ENCODE measurements at regions not wholly inside any gene's neighbourhood (a gene's known extent, or its start where the extent isn't known, plus 50 kb on each side); places are given as distances from the start of the nearest gene placed in this dataset.

- no peaks in the 10 kb centered on the region for H3K9me3 ChIP-seq (ENCODE audit: control insufficient read depth, insufficient read depth, low read depth, low read length)
- TF ChIP-seq ZNF211 (tag by site-specific recombination; IDR thresholded peaks at IDR 0.05; ENCODE audit: low read depth): no peak
- TF ChIP-seq ZNF529 (tag by site-specific recombination; IDR thresholded peaks at IDR 0.05; ENCODE audit: insufficient replicate concordance): no peak
- TF ChIP-seq ZNF19 (tag by site-specific recombination; IDR thresholded peaks at IDR 0.05; ENCODE audit: low read depth): no peak
- no peak for TF ChIP-seq GLIS1 (tag by site-specific recombination; IDR thresholded peaks at IDR 0.05)
- TF ChIP-seq ZNF394 (tag by site-specific recombination; IDR thresholded peaks at IDR 0.05; ENCODE audit: borderline replicate concordance): no peak
- TF ChIP-seq ZNF521 (tag by site-specific recombination; IDR thresholded peaks at IDR 0.05): no peak
- TF ChIP-seq ZNF670 (tag by site-specific recombination; IDR thresholded peaks at IDR 0.05; ENCODE audit: low read depth): no peak
- no peak for TF ChIP-seq ZNF184 (tag by site-specific recombination; IDR thresholded peaks at IDR 0.05)
- TF ChIP-seq KLF17 (tag by site-specific recombination; IDR thresholded peaks at IDR 0.05): no peak
- TF ChIP-seq ZNF561 (tag by site-specific recombination; IDR thresholded peaks at IDR 0.05; ENCODE audit: borderline replicate concordance): no peak
- TF ChIP-seq GLI4 (tag by site-specific recombination; IDR thresholded peaks at IDR 0.05): no peak
- no peak for TF ChIP-seq ZNF280C (tag by site-specific recombination; IDR thresholded peaks at IDR 0.05)
- no peak for TF ChIP-seq SALL2 (tag by site-specific recombination; IDR thresholded peaks at IDR 0.05; ENCODE audit: borderline replicate concordance)
- no peak for TF ChIP-seq PBX3 (CRISPR knock-in tag; IDR thresholded peaks at IDR 0.05)
- TF ChIP-seq ZSCAN18 (tag by site-specific recombination; IDR thresholded peaks at IDR 0.05): no peak
- TF ChIP-seq ZBTB7A (tag by site-specific recombination; IDR thresholded peaks at IDR 0.05; ENCODE audit: low read depth): no peak
- ChIA-PET POLR2A (no interaction called here), CTCF (interaction anchor here (1.3 kb wide), 1 partner anchor 273 kb away, joined by 3 read pairs; no protein-coding TSS in a partner anchor)
- no peaks in the 10 kb centered on the region for H3K36me3 ChIP-seq (ENCODE audit: control insufficient read depth in 2 of 2, insufficient read depth in 1 of 2, low read length in 2 of 2)
- H3K4me1 ChIP-seq (ENCODE audit: control insufficient read depth, insufficient read depth, low read length): no peaks in the 10 kb centered on the region
- H3K27ac ChIP-seq (ENCODE audit: extremely low read depth, low read depth, low read length): no peak overlapping the region
- no peak overlapping the region for H3K4me3 ChIP-seq (ENCODE audit: low read depth, low read length)
Measured at GRCh38 chr3:159113221-159113875, 311.5 kb downstream of the MFSD1 start.

DNA sequence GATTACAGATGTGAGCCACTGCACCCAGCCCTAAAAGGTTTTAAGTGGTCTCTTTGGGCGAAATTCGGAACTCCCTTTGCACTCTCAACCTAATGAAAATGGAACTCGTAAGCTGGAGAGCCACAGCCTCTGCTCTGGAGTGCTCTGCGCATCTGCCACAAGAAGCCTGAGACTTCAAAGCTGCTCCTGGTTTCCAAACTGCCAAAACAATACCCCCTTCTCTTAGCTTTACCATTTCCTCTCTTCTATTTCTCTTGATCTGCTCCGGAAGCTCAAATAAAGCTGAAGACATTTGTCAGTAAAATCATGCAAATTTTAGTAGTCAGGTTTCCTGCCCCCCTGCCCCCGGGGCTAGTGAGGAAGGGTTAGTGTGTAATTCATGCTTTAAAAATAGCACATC is 312.7 kb downstream of the MFSD1 start:
- Histone ChIP-seq H3K36me3 (ENCODE audit: control insufficient read depth in 2 of 2, insufficient read depth in 1 of 2, low read length in 2 of 2) (no peaks in the 10 kb centered on the region), H3K4me3 (ENCODE audit: low read depth, low read length) (no peak overlapping the region), H3K4me1 (ENCODE audit: control insufficient read depth, insufficient read depth, low read length) (no peaks in the 10 kb centered on the region), H3K9me3 (ENCODE audit: control insufficient read depth, insufficient read depth, low read depth, low read length) (no peaks in the 10 kb centered on the region), H3K27ac (ENCODE audit: extremely low read depth, low read depth, low read length) (no peak overlapping the region)
- POLR2A ChIA-PET: no interaction called here
- CTCF ChIA-PET: interaction anchor here (0.6 to 1.3 kb wide), 4 partner anchors 19 to 274 kb away, joined by 3 to 4 read pairs (median 4); no protein-coding TSS in a partner anchor
- no peak for TF ChIP-seq ZBTB20 (tag by site-specific recombination; IDR thresholded peaks at IDR 0.05)
- no peak for TF ChIP-seq PATZ1 (tag by site-specific recombination; IDR thresholded peaks at IDR 0.05)
- TF ChIP-seq ZNF558 (tag by site-specific recombination; IDR thresholded peaks at IDR 0.05): no peak
- TF ChIP-seq KLF7 (tag by site-specific recombination; IDR thresholded peaks at IDR 0.05; ENCODE audit: borderline replicate concordance): no peak
- TF ChIP-seq ZIC2 (tag by site-specific recombination; IDR thresholded peaks at IDR 0.05): no peak
- no peak for TF ChIP-seq OVOL3 (tag by site-specific recombination; IDR thresholded peaks at IDR 0.05)
- TF ChIP-seq, protein P1, sequence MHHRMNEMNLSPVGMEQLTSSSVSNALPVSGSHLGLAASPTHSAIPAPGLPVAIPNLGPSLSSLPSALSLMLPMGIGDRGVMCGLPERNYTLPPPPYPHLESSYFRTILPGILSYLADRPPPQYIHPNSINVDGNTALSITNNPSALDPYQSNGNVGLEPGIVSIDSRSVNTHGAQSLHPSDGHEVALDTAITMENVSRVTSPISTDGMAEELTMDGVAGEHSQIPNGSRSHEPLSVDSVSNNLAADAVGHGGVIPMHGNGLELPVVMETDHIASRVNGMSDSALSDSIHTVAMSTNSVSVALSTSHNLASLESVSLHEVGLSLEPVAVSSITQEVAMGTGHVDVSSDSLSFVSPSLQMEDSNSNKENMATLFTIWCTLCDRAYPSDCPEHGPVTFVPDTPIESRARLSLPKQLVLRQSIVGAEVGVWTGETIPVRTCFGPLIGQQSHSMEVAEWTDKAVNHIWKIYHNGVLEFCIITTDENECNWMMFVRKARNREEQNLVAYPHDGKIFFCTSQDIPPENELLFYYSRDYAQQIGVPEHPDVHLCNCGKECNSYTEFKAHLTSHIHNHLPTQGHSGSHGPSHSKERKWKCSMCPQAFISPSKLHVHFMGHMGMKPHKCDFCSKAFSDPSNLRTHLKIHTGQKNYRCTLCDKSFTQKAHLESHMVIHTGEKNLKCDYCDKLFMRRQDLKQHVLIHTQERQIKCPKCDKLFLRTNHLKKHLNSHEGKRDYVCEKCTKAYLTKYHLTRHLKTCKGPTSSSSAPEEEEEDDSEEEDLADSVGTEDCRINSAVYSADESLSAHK (tag by site-specific recombination; IDR thresholded peaks at IDR 0.05): no peak
- TF ChIP-seq ZNF544 (tag by site-specific recombination; IDR thresholded peaks at IDR 0.05): no peak
- no peak for TF ChIP-seq ZNF423 (tag by site-specific recombination; IDR thresholded peaks at IDR 0.05)

All from HEK293 (cell line).